Choroid plexus epithelial cell (primary cell): ENCODE measurements at regions not wholly inside any gene's neighbourhood (a gene's known extent, or its start where the extent isn't known, plus 50 kb on each side); places are given as distances from the start of the nearest gene placed in this dataset.

Source experiments
- DNase-seq: peaks from one replicate; pipeline ENCODE4 v3.0.0-alpha.2; 2010; ENCODE audit warnings: low read depth
- H3K4me3 ChIP-seq: 2 replicates; pipeline ENCODE4 v1.5.1; 2011; ENCODE audit warnings: low read depth, mild to moderate bottlenecking, control low read depth, low read length, moderate library complexity
- TF ChIP-seq, protein P1 (sequence below): conservative IDR thresholded peaks from 2 replicates; pipeline ENCODE4 v1.5.1; 2011; ENCODE audit warnings: low read depth, mild to moderate bottlenecking, control low read depth, inconsistent platforms, low read length, moderate library complexity

DNA sequence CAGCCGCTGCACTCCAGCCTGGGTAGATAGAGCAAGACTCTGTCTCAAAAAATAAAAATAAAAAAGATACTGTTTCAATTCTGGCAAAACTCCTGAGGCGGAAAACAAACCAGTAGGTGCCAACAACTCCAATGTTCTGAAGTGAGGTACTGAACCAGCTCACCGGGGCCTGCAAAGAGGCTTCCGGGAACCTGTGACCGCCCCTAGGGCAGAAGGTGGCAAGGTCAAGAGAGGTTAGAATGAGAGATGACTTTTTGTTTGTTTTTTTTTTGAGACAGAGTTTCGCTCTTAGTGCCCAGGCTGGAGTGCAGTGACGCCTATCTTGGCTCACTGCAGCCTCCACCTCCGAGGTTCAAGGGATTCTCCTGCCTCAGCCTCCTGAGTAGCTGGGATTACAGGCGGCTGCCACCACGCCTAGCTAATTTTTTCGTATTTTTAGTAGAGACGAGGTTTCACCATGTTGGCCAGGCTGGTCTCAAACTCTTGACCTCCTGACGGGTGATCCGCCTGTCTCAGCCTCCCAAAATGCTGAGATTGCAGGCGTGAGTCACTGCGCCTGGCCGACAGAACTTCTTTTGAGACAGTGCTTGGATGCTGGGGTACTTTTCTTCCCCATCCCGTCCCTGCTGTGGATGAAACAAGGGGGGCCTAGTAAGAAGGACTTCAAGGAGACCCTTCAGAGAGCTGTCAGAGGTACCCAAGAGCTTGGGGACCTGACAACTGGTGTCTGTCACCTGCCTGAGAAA lies 91.9 kb upstream of the SLC25A33 start:
- no peak overlapping the region for H3K4me3 ChIP-seq
- TF ChIP-seq, protein P1, sequence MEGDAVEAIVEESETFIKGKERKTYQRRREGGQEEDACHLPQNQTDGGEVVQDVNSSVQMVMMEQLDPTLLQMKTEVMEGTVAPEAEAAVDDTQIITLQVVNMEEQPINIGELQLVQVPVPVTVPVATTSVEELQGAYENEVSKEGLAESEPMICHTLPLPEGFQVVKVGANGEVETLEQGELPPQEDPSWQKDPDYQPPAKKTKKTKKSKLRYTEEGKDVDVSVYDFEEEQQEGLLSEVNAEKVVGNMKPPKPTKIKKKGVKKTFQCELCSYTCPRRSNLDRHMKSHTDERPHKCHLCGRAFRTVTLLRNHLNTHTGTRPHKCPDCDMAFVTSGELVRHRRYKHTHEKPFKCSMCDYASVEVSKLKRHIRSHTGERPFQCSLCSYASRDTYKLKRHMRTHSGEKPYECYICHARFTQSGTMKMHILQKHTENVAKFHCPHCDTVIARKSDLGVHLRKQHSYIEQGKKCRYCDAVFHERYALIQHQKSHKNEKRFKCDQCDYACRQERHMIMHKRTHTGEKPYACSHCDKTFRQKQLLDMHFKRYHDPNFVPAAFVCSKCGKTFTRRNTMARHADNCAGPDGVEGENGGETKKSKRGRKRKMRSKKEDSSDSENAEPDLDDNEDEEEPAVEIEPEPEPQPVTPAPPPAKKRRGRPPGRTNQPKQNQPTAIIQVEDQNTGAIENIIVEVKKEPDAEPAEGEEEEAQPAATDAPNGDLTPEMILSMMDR = no peak
- no peak for DNase-seq

GRCh38 chr1:9448132-9449109 lies 90.8 kb upstream of the SLC25A33 start:
- DNase-seq = peak; percentile 33
- H3K4me3 ChIP-seq = no peak overlapping the region
- TF ChIP-seq, protein P1 = peak; percentile 35

GRCh38 chr1:9449110-9449627 lies 90.1 kb upstream of the SLC25A33 start:
- H3K4me3 ChIP-seq = no peak overlapping the region
- TF ChIP-seq, protein P1 = no peak
- DNase-seq = peak; percentile 52

GRCh38 chr1:9449976-9450696 lies 89.1 kb upstream of the SLC25A33 start:
- H3K4me3 ChIP-seq = no peak overlapping the region
- DNase-seq = no peak
- TF ChIP-seq, protein P1 = no peak

DNA sequence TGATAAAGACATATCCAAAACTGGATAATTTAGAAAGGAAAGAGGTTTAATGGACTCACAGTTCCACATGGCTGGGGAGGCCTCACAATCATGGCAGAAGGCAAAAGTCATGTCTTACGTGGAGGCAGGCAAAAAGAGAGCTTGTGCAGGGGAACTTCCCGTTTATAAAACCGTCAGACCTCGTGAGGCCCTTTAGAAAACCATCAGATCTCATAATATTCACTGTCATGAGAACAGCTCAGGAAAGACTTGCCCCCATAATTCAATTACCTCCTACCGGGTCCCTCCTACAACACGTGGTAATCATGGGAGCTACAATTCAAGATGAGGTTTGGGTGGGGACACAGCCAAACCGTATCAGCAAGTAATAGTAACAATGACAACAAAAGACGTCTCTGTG lies 88.2 kb upstream of the SLC25A33 start:
- TF ChIP-seq, protein P1 = no peak
- H3K4me3 ChIP-seq = no peak overlapping the region
- no peak for DNase-seq

DNA sequence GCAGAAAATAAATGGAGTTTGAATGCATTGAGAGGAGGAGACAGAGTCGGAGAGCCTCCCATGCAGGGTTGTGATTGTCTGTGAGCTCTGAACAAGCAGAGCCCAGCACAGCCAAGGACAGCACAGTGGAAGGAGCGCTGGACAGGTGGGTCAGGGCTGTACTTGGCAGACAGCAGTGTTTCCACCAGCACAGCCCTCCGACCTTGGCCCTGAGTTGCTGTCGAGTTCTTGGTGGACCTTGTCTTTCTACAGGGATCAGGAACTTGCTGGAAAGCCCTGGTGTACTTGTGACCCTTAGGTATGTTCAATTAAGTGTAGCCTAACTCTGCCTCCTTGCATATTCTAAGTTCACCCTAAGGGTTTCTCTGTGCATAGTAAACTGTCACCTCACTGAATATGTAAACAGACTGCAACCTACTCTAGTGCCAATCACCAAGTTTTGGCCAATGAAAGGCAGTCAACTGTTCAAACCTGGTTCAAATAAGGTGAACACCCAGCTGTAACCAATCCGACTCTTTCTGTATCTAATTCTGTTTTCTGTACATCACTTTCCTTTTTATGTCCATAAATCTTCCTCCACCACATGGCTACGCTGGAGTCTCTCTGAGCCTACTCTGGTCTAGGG lies 86.6 kb upstream of the SLC25A33 start:
- H3K4me3 ChIP-seq = no peak overlapping the region
- DNase-seq = no peak
- TF ChIP-seq, protein P1 = no peak
